ENCODE measurements at regions not wholly inside any gene's neighbourhood (a gene's known extent, or its start where the extent isn't known, plus 50 kb on each side); places are given as distances from the start of the nearest gene placed in this dataset.

GRCh38 chr5:27734838-27735237 lies 696.5 kb upstream of the CDH9 start:
- Histone ChIP-seq H4K20me1 (replicated peaks; ENCODE audit: insufficient read depth) (no peaks in the 10 kb centered on the region), H3F3A (replicated peaks; ENCODE audit: low read depth) (no peaks in the 10 kb centered on the region), H3K27ac (ENCODE audit: low read depth) (no peak overlapping the region), H3K9me2 (ENCODE audit: insufficient read depth) (no peaks in the 10 kb centered on the region), H3K4me1 (ENCODE audit: insufficient read depth) (no peaks in the 10 kb centered on the region), H3K27me3 (ENCODE audit: insufficient read depth) (no peaks in the 10 kb centered on the region), H3K36me3 (ENCODE audit: insufficient read depth) (no peaks in the 10 kb centered on the region), H3K4me3 (no peak overlapping the region), H3K4me2 (no peak overlapping the region), H2AFZ (no peak overlapping the region), H3K79me2 (replicated peaks; ENCODE audit: insufficient read depth) (no peaks in the 10 kb centered on the region)
- DNase-seq (ENCODE audit: low spot score) (no peak), ATAC-seq (no peak)
- TF ChIP-seq CREB1 (CRISPR knock-in tag; IDR thresholded peaks at IDR 0.05; ENCODE audit: low read depth) (no peak), ETS1 (IDR thresholded peaks at IDR 0.05) (no peak), EZH2 (IDR thresholded peaks at IDR 0.05; ENCODE audit: low read depth, unreplicated experiment) (no peak), STAT1 (IDR thresholded peaks at IDR 0.05; ENCODE audit: unreplicated experiment) (no peak), JUNB (IDR thresholded peaks at IDR 0.05; ENCODE audit: unreplicated experiment) (no peak), EZH2phosphoT487 (IDR thresholded peaks at IDR 0.05; ENCODE audit: unreplicated experiment) (no peak), NANOG (IDR thresholded peaks at IDR 0.05; ENCODE audit: borderline replicate concordance) (no peak), POLR2AphosphoS5 (IDR thresholded peaks at IDR 0.05; ENCODE audit: low read depth) (no peak), ZNF114 (CRISPR knock-in tag; IDR thresholded peaks at IDR 0.05) (no peak), ZNF331 (CRISPR knock-in tag; IDR thresholded peaks at IDR 0.05; ENCODE audit: low read depth) (no peak)
- TF ChIP-seq, protein P1, sequence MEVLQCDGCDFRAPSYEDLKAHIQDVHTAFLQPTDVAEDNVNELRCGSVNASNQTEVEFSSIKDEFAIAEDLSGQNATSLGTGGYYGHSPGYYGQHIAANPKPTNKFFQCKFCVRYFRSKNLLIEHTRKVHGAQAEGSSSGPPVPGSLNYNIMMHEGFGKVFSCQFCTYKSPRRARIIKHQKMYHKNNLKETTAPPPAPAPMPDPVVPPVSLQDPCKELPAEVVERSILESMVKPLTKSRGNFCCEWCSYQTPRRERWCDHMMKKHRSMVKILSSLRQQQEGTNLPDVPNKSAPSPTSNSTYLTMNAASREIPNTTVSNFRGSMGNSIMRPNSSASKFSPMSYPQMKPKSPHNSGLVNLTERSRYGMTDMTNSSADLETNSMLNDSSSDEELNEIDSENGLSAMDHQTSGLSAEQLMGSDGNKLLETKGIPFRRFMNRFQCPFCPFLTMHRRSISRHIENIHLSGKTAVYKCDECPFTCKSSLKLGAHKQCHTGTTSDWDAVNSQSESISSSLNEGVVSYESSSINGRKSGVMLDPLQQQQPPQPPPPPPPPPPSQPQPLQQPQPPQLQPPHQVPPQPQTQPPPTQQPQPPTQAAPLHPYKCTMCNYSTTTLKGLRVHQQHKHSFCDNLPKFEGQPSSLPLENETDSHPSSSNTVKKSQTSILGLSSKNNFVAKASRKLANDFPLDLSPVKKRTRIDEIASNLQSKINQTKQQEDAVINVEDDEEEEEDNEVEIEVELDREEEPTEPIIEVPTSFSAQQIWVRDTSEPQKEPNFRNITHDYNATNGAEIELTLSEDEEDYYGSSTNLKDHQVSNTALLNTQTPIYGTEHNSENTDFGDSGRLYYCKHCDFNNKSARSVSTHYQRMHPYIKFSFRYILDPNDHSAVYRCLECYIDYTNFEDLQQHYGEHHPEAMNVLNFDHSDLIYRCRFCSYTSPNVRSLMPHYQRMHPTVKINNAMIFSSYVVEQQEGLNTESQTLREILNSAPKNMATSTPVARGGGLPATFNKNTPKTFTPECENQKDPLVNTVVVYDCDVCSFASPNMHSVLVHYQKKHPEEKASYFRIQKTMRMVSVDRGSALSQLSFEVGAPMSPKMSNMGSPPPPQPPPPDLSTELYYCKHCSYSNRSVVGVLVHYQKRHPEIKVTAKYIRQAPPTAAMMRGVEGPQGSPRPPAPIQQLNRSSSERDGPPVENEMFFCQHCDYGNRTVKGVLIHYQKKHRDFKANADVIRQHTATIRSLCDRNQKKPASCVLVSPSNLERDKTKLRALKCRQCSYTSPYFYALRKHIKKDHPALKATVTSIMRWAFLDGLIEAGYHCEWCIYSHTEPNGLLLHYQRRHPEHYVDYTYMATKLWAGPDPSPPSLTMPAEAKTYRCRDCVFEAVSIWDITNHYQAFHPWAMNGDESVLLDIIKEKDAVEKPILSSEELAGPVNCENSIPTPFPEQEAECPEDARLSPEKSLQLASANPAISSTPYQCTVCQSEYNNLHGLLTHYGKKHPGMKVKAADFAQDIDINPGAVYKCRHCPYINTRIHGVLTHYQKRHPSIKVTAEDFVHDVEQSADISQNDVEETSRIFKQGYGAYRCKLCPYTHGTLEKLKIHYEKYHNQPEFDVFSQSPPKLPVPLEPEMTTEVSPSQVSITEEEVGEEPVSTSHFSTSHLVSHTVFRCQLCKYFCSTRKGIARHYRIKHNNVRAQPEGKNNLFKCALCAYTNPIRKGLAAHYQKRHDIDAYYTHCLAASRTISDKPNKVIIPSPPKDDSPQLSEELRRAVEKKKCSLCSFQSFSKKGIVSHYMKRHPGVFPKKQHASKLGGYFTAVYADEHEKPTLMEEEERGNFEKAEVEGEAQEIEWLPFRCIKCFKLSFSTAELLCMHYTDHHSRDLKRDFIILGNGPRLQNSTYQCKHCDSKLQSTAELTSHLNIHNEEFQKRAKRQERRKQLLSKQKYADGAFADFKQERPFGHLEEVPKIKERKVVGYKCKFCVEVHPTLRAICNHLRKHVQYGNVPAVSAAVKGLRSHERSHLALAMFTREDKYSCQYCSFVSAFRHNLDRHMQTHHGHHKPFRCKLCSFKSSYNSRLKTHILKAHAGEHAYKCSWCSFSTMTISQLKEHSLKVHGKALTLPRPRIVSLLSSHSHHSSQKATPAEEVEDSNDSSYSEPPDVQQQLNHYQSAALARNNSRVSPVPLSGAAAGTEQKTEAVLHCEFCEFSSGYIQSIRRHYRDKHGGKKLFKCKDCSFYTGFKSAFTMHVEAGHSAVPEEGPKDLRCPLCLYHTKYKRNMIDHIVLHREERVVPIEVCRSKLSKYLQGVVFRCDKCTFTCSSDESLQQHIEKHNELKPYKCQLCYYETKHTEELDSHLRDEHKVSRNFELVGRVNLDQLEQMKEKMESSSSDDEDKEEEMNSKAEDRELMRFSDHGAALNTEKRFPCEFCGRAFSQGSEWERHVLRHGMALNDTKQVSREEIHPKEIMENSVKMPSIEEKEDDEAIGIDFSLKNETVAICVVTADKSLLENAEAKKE (CRISPR knock-in tag; IDR thresholded peaks at IDR 0.05) = no peak
- TF ChIP-seq, protein P2, sequence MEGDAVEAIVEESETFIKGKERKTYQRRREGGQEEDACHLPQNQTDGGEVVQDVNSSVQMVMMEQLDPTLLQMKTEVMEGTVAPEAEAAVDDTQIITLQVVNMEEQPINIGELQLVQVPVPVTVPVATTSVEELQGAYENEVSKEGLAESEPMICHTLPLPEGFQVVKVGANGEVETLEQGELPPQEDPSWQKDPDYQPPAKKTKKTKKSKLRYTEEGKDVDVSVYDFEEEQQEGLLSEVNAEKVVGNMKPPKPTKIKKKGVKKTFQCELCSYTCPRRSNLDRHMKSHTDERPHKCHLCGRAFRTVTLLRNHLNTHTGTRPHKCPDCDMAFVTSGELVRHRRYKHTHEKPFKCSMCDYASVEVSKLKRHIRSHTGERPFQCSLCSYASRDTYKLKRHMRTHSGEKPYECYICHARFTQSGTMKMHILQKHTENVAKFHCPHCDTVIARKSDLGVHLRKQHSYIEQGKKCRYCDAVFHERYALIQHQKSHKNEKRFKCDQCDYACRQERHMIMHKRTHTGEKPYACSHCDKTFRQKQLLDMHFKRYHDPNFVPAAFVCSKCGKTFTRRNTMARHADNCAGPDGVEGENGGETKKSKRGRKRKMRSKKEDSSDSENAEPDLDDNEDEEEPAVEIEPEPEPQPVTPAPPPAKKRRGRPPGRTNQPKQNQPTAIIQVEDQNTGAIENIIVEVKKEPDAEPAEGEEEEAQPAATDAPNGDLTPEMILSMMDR (conservative IDR thresholded peaks at IDR 0.05; ENCODE audit: low read depth in 2 of 2) = no peak
- TF ChIP-seq, protein P3, sequence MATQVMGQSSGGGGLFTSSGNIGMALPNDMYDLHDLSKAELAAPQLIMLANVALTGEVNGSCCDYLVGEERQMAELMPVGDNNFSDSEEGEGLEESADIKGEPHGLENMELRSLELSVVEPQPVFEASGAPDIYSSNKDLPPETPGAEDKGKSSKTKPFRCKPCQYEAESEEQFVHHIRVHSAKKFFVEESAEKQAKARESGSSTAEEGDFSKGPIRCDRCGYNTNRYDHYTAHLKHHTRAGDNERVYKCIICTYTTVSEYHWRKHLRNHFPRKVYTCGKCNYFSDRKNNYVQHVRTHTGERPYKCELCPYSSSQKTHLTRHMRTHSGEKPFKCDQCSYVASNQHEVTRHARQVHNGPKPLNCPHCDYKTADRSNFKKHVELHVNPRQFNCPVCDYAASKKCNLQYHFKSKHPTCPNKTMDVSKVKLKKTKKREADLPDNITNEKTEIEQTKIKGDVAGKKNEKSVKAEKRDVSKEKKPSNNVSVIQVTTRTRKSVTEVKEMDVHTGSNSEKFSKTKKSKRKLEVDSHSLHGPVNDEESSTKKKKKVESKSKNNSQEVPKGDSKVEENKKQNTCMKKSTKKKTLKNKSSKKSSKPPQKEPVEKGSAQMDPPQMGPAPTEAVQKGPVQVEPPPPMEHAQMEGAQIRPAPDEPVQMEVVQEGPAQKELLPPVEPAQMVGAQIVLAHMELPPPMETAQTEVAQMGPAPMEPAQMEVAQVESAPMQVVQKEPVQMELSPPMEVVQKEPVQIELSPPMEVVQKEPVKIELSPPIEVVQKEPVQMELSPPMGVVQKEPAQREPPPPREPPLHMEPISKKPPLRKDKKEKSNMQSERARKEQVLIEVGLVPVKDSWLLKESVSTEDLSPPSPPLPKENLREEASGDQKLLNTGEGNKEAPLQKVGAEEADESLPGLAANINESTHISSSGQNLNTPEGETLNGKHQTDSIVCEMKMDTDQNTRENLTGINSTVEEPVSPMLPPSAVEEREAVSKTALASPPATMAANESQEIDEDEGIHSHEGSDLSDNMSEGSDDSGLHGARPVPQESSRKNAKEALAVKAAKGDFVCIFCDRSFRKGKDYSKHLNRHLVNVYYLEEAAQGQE (IDR thresholded peaks at IDR 0.05; ENCODE audit: unreplicated experiment) = no peak
- H3K36me3 Mint-ChIP-seq (ENCODE audit: low read depth) = no peaks in the 10 kb centered on the region
- H3K4me3 Mint-ChIP-seq = no peak overlapping the region
- no peaks in the 10 kb centered on the region for H3K4me1 Mint-ChIP-seq
- H3K27ac Mint-ChIP-seq = no peak overlapping the region
- no peaks in the 10 kb centered on the region for H3K27me3 Mint-ChIP-seq (ENCODE audit: insufficient read depth, low read depth, poor library complexity)
- no peaks in the 10 kb centered on the region; the same call in 2 of the 3 replicates for H3K9me3 Mint-ChIP-seq

All from GM23338 (cell line).